ENCODE measurements at regions not wholly inside any gene's neighbourhood (a gene's known extent, or its start where the extent isn't known, plus 50 kb on each side); places are given as distances from the start of the nearest gene placed in this dataset.

- no peak overlapping the region for H3K27ac ChIP-seq (ENCODE audit: low read depth in 1 of 2, low read length in 2 of 2)
- 92% methylated on average over 37 of the region's 37 CpGs for WGBS
- H3K4me3 ChIP-seq (ENCODE audit: low read depth in 1 of 3, low read length in 3 of 3) = no peak overlapping the region
- H3K4me1 ChIP-seq (ENCODE audit: control insufficient read depth in 4 of 4, insufficient read depth in 4 of 4, low read length in 3 of 4) = no peaks in the 10 kb centered on the region
- H3K9ac ChIP-seq (ENCODE audit: low read depth in 1 of 2, low read length in 2 of 2) = no peak overlapping the region
- no peaks in the 10 kb centered on the region for H3K27me3 ChIP-seq (ENCODE audit: control insufficient read depth in 4 of 4, insufficient read depth in 4 of 4, low read length in 3 of 4)
- H3K36me3 ChIP-seq (ENCODE audit: control insufficient read depth in 4 of 4, insufficient read depth in 3 of 4, low read depth in 1 of 4, low read length in 3 of 4) = no peaks in the 10 kb centered on the region
- TF ChIP-seq MAX (IDR thresholded peaks at IDR 0.05) (no peak), SP1 (IDR thresholded peaks at IDR 0.05) (no peak), ZBTB33 (IDR thresholded peaks at IDR 0.05) (no peak), RAD21 (IDR thresholded peaks at IDR 0.05) (no peak), TAF1 (conservative IDR thresholded peaks at IDR 0.05) (no peak), FOXA2 (IDR thresholded peaks at IDR 0.05) (no peak), JUND (IDR thresholded peaks at IDR 0.05) (no peak), GABPA (IDR thresholded peaks at IDR 0.05 in 1 of 2, conservative IDR thresholded peaks at IDR 0.05 in 1 of 2) (no peak)
- TF ChIP-seq, protein P1, sequence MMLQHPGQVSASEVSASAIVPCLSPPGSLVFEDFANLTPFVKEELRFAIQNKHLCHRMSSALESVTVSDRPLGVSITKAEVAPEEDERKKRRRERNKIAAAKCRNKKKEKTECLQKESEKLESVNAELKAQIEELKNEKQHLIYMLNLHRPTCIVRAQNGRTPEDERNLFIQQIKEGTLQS (IDR thresholded peaks at IDR 0.05) = no peak
- TF ChIP-seq, protein P2, sequence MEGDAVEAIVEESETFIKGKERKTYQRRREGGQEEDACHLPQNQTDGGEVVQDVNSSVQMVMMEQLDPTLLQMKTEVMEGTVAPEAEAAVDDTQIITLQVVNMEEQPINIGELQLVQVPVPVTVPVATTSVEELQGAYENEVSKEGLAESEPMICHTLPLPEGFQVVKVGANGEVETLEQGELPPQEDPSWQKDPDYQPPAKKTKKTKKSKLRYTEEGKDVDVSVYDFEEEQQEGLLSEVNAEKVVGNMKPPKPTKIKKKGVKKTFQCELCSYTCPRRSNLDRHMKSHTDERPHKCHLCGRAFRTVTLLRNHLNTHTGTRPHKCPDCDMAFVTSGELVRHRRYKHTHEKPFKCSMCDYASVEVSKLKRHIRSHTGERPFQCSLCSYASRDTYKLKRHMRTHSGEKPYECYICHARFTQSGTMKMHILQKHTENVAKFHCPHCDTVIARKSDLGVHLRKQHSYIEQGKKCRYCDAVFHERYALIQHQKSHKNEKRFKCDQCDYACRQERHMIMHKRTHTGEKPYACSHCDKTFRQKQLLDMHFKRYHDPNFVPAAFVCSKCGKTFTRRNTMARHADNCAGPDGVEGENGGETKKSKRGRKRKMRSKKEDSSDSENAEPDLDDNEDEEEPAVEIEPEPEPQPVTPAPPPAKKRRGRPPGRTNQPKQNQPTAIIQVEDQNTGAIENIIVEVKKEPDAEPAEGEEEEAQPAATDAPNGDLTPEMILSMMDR (IDR thresholded peaks at IDR 0.05; ENCODE audit: low read depth, low read length, missing input control) = no peak
- no peak for DNase-seq (ENCODE audit: low spot score)
- no peaks in the 10 kb centered on the region for H3K9me3 ChIP-seq (ENCODE audit: control insufficient read depth in 4 of 4, low read length in 3 of 4)
These were observed 347.6 kb downstream of the KLHL13 start for GRCh38 chrX:117768861-117769604.

DNA sequence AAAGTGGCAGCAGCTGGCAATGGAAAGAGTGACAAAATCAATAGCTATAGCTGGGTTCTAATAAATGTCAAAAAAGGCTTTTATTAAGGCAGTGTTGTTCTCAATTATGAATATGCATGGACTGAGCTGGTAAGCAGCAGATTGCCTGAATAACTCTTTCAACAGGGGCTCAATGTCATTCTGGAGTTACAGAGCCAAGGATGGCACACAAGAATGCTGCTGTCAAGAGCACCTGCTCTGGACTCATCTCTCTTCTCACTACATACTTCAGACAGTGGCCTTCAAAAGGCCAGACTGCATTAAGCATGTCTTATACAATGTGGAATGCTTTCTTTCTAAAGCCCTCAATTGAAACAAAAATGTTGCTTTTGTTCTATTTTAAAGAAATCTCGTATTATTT lies 351.4 kb downstream of the KLHL13 start:
- H3K27ac ChIP-seq (ENCODE audit: low read depth in 1 of 2, low read length in 2 of 2) = no peak overlapping the region
- H3K4me1 ChIP-seq (ENCODE audit: control insufficient read depth in 4 of 4, insufficient read depth in 4 of 4, low read length in 3 of 4) = no peaks in the 10 kb centered on the region
- DNase-seq (ENCODE audit: low spot score) = no peak
- TF ChIP-seq ZBTB33 (IDR thresholded peaks at IDR 0.05) (no peak), GABPA (IDR thresholded peaks at IDR 0.05 in 1 of 2, conservative IDR thresholded peaks at IDR 0.05 in 1 of 2) (no peak), TAF1 (conservative IDR thresholded peaks at IDR 0.05) (no peak)
- TF ChIP-seq, protein P2 (IDR thresholded peaks at IDR 0.05; ENCODE audit: low read depth, low read length, missing input control) = no peak
- WGBS = 91% methylated on average over 1 of the region's 1 CpG
- no peaks in the 10 kb centered on the region for H3K9me3 ChIP-seq (ENCODE audit: control insufficient read depth in 4 of 4, low read length in 3 of 4)
- no peaks in the 10 kb centered on the region for H3K27me3 ChIP-seq (ENCODE audit: control insufficient read depth in 4 of 4, insufficient read depth in 4 of 4, low read length in 3 of 4)
- no peaks in the 10 kb centered on the region for H3K36me3 ChIP-seq (ENCODE audit: control insufficient read depth in 4 of 4, insufficient read depth in 3 of 4, low read depth in 1 of 4, low read length in 3 of 4)
- H3K9ac ChIP-seq (ENCODE audit: low read depth in 1 of 2, low read length in 2 of 2) = no peak overlapping the region
- no peak overlapping the region for H3K4me3 ChIP-seq (ENCODE audit: low read depth in 1 of 3, low read length in 3 of 3)
